CD4-positive, alpha-beta T cell treated with Interleukin-17A for 1 hour (primary cell): ENCODE measurements at regions not wholly inside any gene's neighbourhood (a gene's known extent, or its start where the extent isn't known, plus 50 kb on each side); places are given as distances from the start of the nearest gene placed in this dataset.

ENCODE experiments used
- DNase-seq: peaks from one replicate; pipeline ENCODE4 v3.0.0-alpha.2; 2020

DNA sequence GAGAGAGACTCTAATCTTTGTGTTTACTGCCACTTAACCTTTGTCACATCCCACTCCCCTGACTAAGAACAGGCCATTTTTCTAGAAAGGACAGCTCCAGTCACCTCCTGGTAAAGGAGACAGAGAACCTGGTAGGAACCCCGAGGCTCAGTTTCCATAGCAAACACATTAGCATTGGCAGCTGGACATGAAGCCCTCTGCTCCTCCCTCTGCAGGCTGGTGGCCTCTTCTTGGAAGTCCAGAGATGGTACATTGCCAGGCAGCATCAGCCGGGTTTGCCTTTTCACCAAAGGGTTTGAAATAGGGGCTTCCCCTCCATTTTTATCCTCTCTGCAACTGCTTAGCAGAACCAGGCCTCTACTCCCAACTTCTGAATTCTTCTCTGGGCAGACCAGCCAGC lies 213.4 kb upstream of the SEMA6D start:
- no peak for DNase-seq

DNA sequence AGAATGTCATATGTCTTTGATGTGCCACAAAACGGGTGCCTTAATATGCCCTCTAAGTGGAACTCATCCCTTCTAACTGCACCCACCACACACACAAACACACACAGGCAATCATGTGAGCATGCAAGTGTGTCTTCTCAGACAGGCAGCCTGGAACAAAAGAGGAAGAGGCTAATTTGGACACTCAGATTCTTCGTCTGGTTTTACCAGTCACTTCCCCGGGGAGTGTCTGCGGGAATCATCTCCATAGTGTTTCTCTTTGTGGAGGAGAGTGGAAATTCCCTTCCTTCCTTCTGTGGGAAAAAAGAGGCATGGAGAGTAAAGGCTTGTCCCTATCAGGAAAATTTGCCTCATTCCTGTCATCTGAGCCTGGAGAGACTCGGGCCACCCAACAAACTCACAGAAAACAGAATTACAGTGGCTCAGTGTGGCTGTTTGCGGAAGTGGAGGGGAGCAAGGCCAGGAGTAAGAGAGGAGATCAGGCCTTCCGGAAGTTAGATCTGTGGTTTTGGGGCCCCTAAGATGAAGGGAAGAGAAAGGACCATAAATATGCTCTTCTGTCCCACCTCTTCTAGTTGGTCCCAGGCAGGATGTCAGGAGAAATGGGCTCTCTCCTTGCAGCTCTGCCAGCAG lies 212.6 kb upstream of the SEMA6D start:
- no peak for DNase-seq

DNA sequence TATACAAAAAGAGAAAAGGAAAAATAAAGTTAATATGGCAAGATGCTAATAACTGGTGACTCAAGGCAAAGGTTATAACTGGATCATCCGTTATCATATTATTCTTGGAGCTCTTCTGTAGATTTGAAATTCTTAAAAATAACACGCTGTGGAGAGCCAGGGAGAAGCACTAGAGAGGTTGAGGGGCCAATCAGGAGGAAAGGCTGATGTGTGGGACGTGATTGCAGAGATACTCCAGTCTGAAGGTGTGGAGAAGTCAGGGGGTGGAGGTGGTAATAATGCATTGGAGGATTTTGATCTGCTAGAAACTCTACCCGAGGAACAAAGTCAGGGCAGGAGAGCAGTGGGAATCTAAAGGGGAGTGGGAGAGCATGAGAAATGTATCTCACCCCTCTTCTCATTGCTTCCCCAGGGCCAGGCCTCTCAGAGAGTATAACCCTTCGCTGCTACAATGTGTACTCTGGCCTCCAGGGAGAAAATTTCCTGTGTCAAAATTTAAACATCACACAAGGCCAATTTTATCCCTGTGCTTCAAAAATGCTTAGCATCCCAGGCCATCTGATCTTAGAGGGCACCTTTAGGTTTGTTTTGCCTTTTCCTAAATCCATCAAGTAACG lies 211.5 kb upstream of the SEMA6D start:
- DNase-seq: no peak

DNA sequence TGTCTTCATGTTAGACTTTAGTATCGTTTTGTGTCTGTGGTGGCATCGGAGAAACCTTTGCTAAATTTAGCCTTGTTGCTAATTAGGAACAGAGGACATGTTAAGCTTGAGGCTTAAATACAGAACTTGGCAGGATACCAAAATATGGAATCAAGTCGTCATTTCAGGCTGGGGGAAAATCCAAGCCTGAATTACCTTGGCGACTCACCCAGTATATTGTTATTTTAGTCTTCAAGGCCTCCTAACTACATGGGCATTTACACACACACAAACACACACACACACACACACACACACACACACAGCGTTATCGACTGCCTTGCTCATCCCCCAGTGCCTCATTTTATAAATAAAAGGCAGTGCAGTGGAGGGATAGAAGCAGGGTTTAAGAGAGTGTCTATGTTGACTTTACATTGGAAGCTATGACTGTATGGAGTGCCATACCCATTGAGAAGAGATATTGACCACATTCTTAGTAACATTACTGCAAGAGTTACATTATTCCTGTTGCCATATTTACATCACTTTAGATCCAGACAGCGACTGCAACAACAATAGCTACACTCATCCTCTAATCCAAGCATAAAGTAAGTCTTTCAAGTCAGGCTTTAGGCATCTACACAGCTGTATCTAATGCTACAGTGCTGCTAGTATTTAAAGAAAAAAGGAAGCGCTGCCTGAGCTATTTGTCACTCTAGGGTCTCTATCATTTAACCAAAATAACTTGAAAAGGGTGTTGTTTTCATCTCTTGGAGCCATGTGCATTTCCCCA lies 210.8 kb upstream of the SEMA6D start:
- DNase-seq: no peak

DNA sequence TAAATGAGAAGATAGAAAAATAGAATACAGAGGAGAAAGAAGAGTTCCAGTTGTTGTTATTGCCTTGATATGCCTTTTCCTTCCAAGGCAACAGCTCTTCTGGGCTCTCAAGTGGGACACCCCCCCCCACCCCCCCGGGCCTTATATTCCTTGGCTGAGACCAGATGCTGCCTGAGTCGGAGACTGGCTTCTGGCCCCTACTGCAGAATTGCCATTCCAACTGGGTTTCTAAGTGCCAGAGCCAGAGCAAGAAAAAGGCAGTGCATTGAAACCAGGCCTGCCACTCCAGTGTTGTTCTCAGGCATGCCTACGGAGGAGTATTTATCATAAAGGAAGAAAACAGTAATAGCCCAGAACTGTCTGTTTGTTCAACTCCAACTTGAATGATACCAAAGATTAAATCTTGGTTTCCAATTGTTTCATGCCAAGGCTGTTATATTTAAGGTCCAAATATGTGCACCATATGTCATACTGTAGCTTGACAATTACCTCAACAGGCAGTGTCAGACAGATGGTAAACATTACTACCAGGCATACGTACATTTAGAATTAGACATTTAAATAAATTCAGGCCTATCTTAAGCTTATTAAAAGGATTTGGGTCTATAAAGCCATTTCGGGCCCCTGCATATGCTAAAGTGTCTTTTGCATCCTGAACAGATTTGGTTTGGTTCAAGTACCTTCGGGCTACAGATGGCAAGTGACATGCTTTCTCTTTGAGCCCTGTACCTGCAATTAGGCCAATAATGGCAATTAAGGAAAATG lies 209.9 kb upstream of the SEMA6D start:
- no peak for DNase-seq

DNA sequence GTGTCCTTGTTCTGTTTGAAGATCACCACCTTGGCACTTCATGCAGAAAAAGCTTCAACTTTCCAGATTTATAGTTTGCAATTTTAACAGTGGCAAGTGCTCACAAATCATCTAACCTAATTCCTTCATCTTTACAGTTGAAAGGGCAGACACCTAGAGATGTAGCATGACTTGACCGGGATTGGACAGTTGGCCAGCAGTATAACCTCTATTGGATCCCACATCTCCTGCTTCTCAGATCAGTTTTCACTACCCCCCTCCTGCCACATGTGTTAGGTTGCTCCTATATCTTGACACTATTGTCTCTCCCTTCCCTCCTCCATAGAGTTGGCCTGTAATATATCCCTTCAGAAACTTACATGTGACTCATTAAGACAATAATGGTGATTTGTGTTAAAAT lies 206.0 kb upstream of the SEMA6D start:
- DNase-seq: no peak

DNA sequence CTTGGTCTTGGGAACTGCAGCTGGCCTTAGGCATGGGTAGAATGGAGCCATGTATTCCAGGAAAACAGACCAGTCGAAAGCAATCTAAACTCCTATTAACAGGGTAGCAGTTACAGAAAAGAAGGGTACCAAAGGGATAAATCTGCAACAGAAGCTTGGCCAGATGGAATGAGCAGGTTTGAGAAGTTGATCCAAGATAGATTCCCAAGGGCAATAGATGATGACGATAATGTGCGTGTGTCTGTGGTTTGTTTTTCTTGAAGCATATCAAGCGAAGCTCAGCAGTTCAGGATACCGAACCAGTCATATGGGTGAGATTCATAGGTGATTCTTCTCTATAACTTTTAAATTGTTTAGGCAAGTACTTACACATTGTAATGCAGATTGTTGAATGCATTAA lies 203.8 kb upstream of the SEMA6D start:
- no peak for DNase-seq

DNA sequence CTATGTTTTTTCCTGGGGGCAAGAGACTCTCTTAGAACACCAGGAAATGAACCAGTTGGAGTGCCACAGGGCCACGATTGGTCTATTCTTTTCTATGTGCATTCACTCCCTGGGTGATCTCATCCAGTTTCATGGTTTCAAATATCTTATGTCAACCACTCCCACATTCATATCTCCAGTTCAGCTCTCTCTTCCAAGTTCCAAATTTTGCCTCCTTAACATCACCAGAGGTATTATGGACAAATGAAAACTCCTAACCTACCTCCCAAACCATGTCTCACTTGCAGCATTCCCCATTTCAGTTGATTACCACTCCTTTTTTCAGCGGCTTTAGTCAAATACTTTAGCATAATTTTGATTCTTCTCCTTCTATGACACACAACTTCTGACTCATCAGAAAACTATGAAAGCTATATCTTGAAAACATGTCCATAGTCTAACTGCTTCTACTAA lies 203.1 kb upstream of the SEMA6D start:
- no peak for DNase-seq

DNA sequence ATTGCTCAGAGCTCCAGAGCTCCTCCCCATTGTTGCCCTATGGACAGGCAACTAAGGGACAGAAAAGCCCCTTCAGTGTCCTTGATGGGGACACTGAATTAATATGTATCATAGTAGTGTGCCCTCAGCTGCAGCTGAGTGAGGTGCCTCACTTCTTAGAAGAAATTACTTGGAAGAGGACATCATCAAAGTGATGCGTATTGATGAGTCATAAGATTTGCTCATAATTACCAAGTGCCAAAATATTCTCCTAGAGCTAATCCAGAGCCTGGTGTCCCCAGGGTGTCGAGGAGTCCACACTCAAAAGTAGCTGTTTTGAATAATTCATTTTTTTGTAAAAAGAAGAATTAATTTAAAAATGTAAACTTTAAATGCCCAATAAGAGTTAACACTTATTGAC lies 200.7 kb upstream of the SEMA6D start:
- no peak for DNase-seq

DNA sequence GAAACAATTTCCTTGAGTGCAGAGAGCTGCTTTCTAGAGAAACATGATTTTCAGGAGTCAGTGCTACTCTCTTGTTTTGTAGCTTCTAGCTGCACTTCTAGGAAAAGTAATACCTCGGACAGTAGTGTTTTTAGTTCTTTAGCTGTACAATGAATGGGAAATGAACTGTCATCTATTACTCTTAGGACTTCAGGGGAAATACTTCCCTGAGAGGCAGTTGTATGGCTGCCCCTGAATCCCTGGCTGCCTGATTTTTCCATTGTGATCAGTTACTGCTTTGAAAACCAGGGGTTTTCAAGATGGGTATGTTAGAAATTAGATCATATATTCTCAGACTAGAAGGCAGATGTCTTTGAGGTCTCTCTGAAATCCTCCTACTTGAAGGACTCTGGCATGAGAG lies 200.3 kb upstream of the SEMA6D start:
- DNase-seq: no peak

DNA sequence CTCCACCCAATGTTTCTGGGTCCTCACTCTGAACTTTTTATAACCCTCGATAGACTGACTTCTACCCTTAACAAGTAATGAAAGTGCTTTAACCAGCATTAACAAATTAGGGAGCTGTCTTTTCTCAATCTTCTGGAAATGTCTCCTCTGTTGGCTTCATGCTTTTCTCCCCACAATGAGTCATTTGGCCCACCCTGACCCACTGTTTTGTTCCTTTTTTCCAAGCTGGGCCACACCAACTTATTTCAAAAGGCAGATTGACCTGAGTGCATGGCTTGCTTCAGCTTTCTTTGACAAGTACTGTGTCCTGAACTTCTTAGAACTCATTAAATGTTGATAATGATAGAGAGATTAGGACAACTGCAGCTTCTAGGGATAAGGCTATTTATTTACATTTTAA lies 199.6 kb upstream of the SEMA6D start:
- no peak for DNase-seq

DNA sequence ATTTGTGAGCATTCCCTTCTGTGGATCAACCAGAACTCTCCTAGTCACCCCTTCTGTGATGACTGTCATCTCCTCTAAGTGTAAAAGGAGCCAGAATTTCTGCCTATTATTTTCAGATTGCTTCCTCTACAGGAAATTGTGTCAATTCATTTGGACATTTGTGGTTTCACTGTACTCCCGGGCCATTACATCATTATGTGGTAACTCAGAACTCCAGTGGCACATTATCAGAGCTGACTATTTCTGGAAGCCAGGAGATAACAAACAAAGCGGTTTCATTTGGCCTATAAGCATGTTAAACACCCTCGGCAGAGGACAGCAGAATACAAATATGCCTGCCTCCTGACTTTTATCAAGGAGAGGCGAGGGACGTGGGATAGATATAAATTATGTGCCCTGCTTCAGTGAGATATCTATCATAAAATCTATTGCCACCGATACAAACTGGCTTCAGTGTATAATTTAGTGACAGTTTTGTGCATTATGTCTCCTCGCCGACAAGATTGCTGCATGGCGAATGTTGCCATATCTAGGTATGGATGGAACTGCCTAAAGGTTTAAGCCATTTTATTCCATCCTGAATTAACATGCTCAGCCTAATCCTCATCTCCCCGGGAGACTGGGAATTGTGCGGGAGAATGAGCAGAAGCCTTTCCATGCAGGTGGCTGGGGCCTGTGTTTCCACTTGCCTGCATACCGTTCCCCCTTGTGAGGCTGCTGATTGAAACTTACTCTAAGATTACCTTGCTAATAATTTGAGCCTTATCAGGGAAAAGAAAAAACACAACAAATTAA lies 193.4 kb upstream of the SEMA6D start:
- DNase-seq: no peak

DNA sequence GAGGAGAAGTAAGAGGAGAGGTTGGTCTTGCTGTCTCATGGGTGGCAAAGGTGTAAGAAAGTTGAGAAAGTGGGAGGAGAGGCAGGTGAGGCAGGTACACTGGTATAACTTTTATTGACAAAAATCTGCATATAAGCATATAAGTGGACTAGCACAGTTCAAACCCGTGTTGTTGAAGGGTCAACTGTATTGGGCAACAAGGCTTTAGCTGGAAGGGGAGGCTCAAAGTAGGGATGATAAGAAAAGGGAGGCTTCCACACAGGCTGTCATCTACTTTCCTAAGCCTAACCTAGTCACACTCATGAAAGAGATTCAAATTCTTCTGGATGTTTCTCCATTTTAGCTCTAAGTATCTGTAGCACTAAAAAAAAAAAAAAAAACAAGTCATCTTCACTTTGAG lies 188.1 kb upstream of the SEMA6D start:
- DNase-seq: no peak

DNA sequence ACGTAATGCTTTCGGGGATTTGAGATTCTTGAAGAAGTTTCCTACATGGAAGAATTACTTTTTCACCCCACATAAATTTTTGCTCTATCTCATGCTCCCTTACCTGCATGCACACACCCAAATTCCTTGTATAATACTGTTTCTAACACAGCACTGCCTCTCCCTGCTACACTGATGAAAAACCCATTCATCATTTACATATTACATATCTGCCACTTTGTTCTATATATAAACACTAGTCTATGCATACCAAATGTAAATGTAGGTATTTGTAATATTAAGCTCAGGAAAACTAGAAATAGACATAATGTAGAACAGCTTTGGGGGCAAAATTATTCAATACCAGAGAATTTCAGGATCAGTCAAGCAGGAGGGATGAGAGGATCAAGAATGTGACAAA lies 182.6 kb upstream of the SEMA6D start:
- DNase-seq: no peak

DNA sequence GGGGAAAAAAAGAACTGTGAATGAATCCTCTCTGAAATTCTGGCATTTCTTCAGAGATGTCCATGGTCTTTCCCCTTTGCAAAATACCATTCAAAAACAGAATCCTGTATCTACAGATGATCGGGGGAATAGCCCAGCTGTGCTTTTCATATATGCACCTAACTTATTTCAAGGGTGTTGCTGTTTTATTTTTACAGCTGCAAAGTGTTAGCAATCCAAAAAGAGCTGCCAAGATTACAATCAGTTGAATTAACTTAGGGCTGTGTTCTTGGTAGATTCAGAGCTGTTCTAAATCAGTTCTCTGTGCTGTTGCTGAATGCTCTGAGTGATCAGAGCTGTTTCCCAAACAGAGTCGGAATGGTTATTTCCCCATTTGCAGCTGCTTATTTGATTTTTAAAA lies 175.7 kb upstream of the SEMA6D start:
- no peak for DNase-seq

DNA sequence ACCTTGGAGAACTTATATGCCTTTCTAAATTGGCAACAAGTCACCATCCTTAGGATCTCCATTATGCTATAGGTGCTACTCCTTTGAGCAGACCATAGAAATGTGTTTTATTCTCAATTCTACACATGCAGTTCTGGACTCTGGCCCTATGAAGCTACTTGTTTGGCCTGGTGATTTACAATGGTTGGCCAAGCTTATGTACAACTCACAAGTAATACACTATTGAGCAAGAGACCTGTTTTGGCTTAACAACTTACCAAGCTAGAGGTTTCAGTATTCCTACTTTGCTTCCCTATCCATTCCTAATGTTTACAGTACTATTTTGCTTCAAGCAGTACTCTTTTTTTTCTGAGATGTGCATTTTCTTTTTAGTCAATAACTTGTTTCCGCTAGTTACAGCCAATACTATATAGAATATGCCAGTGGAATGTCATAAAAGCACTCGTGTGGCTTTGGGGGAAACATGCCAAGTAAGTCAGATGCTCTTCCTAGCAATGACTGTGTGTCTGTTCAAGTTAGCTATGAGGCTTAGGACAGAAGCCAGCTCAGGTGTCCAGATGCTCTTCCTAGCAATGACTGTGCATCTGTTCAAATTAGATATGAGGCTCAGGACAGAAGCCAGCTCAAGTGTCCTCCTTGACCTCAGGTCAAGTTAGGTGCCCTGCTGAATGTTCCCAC lies 174.9 kb upstream of the SEMA6D start:
- DNase-seq: no peak

DNA sequence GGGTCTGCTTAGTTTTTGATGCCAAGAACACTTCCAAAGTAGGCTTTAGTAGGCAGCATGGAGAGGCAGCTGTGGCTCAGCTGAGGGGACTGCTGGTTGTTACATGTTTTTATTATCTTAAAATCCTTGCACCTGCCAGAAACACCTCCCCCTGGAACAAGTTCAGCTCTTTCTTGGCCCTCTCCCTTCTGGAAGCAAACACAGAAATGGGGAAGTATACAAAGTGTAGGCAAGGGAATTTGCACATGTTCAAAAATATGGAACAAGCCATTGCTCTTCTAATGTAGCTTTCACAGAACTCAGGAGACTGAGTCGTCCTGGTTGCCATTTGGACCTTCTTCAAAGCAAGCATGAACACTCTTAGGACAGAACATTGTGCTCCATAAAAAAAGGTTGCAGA lies 169.1 kb upstream of the SEMA6D start:
- no peak for DNase-seq

DNA sequence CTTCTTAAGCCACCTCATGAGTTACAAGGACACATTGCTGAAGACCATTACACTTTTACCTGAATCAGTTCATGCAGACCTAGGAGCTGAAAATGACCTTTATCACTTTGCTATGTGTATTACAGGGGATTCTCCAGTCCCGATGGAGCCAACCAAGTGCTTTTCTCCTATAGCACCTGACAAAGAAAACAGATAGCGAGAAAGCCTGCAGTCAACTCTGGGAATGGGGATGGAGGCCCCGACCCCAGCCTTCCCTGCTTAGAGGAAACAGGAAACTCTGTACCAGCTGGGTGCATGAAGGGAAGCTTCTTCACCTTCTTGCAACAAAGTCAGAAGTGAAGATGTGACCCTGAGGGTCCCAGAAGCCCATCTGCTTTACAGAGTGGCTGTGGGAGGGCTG lies 168.3 kb upstream of the SEMA6D start:
- no peak for DNase-seq

DNA sequence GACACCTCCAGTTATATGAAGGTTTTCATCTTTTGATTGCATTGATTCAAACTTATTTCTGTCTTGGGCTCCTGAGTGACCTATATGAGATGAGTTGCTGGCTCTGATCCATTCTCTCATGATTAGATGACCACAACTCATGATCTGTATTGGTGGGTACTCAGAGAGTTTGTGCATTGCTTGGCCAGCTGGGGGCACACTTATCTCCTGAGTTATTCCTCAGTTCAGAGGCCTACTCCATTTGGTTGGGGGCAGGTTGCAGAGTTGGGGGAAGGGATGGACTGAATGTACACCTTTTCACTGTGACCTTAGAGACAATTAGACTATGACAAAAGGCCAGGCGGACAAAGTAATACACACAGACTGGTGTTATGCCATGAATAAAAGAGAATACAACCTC lies 166.2 kb upstream of the SEMA6D start:
- DNase-seq: no peak

DNA sequence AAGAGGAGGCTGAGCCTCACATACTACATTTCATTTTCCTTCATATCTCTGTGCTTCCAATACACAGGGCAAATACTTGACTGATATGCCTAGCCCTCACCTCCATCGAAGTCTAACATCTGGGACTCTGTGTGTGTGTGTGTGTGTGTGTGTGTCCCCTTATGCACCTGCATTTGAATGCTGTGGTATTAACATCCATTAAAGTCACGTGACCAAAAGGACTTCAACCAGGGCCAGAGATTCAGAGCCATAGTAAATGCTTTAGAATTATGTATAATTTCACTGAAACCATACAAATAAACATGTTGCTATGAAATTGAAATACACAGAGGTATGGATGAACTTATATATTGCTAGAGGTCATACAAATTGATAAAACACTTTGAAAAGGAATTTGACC lies 165.8 kb upstream of the SEMA6D start:
- DNase-seq: no peak

DNA sequence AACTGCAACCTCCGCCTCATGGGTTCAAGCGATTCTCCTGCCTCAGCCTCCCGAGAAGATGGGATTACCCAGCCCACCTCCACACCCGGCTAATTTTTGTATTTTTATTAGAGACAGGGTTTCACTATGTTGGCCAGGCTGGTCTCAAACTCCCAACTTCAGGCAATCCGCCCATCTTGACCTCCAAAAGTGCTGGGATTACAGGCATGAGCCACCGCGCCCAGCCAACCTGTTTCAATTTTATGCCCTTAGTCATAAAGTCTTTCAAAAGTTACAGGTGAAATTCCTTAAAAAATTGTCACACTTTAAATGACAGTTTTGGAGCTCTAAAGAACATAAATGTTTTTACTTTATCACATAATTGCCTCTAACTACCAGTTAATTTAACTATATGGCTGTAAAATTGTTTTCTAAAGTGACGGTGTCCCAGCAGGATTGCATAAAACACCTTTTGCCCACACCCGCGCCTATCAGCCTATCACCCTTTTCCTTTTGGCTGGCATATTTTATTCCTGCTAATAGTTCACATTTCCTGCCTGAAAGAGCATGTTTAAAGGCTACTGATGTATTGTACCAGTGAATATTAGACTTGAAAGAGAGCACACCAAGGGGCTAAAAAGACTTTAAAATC lies 164.2 kb upstream of the SEMA6D start:
- DNase-seq: no peak

DNA sequence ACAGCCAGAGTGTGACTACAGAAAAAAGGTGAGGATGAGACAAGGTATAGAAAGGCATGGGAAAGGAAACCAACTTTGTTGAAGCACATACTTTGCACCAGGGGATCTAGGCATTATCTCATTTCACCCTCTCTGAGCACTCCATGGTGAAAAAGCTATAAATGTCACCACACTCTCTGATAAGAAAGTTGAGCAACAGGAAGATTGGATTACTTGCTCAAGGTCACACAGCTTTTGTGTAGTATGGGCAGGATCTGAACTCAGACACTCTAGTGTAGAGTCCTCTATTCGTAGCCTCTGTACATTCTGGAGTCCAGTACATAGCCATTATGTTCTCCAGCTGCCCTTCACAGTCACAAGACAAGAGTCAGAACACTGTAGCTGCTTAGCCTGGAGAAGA lies 163.4 kb upstream of the SEMA6D start:
- DNase-seq: no peak
